ENCODE measurements at regions not wholly inside any gene's neighbourhood (a gene's known extent, or its start where the extent isn't known, plus 50 kb on each side); places are given as distances from the start of the nearest gene placed in this dataset.

- TF ChIP-seq CTCF (conservative IDR thresholded peaks at IDR 0.05) (no peak), ZFX (IDR thresholded peaks at IDR 0.05) (no peak)
Measured at GRCh38 chr2:216756435-216756834, 61.1 kb upstream of the IGFBP5 start.

Data from C4-2B (cell line).